NCI-H82 treated with DMSO at 0.1 percent for 48 hours (cell line): ENCODE measurements at regions not wholly inside any gene's neighbourhood (a gene's known extent, or its start where the extent isn't known, plus 50 kb on each side); places are given as distances from the start of the nearest gene placed in this dataset.
"Not testable (repeated sequence)": the region's sequence is repeated elsewhere in the genome, so short reads cannot be mapped to it uniquely, and the experiment has no call there.

Experiments
- DNase-seq: peaks from one replicate; lab custom pipeline; 2025; ENCODE audit not compliant: unreplicated experiment; lab: John Stamatoyannopoulos, UW

GRCh38 chr14:105691321-105692109, 165.1 kb downstream of the TMEM121 start:
- DNase-seq = not testable (repeated sequence)

- not testable (repeated sequence) for DNase-seq
Measured at GRCh38 chr14:105692110-105692685, 165.8 kb downstream of the TMEM121 start.

DNA sequence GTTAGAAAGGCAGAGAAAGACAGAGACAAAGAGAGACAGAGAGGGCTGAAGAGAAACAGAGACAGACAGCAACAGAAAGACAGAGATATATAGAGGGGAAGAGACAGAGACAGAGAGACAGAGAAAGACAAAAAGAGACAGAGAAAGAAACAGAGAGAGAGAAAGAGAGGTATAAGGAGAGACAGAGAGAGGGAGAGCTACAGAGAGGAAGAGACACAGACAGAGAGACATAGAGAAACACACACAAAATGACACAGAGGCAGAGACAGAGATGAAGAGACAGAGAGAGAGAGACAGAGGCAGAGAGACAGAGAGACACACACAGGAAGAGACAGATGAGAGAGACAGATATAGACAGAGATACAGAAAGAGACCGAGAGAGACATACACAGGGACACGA, 168.6 kb downstream of the TMEM121 start:
- DNase-seq = no peak

DNA sequence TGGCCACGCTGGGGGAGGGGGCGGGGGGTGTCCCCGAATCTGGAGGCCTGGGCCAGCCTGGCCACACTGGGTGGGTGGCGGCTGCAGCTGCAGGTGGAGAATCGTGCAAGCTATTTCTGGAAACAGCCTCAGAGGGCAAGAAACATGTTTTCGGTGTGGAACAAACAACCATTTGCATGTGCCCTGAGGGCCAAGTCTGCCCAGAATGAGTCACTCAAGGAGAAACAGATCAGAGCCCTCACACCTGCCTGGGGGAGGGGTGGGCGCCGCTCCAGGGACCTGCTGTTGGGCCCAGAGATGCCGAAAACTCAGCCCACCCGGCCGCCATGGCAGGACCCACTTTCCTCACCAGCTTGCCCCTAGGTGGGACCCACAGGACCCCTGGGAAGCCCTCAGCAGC, 170.0 kb downstream of the TMEM121 start:
- not testable (repeated sequence) for DNase-seq

- DNase-seq = not testable (repeated sequence)
Measured at GRCh38 chr14:105697414-105697813, 171.0 kb downstream of the TMEM121 start.

DNA sequence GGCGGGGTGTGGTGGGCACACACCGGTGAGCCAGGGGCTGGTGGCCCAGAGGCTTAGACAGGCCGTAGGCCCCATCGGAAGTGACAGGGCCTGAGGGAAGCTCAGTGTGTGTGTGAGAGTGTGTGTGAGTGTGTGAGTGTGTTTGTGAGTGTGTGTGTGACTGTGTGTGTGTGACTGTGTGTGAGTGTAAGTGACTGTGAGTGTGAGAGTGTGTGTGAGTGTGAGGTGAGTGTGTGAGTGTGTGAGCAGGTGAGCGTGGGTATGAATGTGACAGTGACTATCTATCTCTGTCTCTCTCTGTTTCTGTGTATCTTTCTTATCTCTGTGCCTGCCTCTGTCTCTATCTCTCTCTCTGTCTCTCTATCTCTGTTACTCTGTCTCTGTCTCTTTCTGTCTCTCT, 171.6 kb downstream of the TMEM121 start:
- not testable (repeated sequence) for DNase-seq

- DNase-seq = not testable (repeated sequence)
Measured at GRCh38 chr14:105698940-105699556, 172.7 kb downstream of the TMEM121 start.

DNA sequence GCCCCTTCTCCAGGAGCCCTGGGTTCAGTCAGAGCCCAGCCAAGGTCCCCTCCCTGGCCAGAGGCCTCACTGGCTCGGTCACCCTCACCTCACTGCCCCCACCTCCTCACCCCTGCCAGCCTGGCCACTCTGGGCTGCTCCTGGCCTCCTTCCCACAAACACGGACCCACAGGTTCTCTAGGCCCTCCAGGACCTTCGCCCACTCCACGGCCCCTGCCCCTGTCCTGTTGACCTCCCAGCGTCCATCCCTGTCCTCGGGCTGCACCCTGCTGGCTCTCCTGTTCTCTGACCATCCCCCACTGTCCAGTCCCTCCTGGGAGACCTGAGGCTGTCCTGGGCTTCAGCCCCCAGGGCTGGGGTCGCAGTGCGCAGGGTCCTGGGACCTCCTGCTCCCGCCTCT, 173.3 kb downstream of the TMEM121 start:
- DNase-seq = not testable (repeated sequence)

DNA sequence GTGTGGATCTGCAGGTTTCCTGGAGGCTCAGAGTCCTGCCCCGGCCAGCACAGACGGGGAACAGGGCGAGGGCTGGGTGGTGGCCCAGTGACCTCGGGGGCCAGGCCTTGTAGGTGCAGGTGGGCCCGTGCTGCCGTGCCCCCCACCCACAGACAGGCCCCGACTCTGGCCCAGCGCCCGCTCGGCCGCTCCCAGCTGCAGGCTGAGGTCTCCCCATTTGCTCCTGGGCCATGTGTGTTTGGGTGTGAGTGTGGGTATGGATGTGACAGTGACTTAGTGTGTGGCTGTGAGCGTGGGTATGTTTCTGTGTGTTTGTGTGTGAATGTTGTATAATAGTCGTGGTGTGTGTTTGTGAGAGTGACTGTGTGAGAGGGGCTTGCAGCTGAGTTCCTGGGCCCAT, 173.8 kb downstream of the TMEM121 start:
- DNase-seq = not testable (repeated sequence)

GRCh38 chr14:105700622-105701288, 174.4 kb downstream of the TMEM121 start:
- no peak for DNase-seq

DNA sequence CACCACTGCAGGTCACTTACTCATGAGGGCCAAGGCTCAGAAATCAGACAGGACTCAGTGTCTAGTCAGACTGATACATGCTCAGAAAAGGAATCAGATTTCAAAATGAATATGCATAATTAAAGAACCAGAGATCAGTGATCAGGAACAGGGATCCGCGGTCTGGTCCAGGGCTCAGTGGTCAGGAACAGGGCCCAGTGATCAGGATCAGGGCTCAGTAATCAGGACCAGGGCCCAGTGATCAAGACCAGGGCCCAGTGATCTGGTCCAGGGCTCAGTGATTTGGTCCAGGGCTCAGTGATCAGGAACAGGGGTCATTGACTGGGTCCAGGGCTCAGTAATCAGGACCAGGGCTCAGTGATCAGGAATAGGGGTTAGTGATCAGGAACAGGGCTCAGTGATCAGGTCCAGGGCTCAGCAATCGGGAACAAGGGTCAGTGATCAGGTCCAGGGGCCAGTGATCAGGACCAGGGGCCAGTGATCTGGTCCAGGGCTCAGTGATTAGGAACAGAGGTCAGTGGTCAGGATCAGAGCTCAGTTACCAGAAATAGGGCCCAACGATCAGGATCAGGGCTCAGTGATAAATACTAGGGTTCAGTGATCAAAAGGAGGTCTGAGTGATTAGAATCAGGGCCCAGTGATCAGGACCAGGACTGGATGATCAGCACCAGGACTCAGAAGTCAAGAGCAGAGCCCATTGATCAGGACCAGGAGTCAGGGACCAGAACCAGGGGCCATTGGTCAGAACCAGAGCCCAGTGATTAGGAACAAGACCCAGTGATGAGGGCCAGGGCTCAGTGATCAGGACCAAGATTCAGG, 175.3 kb downstream of the TMEM121 start:
- no peak for DNase-seq

GRCh38 chr14:105702275-105702817, 176.0 kb downstream of the TMEM121 start:
- no peak for DNase-seq

DNA sequence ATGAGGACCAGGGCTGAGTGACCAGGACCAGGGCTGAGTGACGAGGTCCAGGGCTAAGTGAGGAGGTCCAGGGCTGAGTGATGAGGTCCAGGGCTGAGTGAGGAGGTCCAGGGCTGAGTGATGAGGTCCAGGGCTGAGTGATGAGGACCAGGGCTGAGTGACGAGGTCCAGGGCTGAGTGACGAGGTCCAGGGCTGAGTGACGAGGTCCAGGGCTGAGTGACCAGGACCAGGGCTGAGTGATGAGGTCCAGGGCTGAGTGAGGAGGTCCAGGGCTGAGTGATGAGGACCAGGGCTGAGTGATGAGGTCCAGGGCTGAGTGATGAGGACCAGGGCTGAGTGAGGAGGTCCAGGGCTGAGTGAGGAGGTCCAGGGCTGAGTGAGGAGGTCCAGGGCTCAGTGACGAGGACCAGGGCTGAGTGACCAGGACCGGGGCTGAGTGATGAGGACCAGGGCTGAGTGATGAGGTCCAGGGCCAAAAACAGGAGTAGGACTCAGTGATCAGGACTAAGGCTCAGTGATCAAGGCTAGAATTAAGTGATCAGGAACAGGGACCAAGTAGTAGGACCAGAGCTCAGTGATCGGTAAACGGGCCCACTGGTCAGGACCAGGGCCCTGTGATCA, 176.8 kb downstream of the TMEM121 start:
- DNase-seq = not testable (repeated sequence)

GRCh38 chr14:105704091-105704490, 177.7 kb downstream of the TMEM121 start:
- not testable (repeated sequence) for DNase-seq

DNA sequence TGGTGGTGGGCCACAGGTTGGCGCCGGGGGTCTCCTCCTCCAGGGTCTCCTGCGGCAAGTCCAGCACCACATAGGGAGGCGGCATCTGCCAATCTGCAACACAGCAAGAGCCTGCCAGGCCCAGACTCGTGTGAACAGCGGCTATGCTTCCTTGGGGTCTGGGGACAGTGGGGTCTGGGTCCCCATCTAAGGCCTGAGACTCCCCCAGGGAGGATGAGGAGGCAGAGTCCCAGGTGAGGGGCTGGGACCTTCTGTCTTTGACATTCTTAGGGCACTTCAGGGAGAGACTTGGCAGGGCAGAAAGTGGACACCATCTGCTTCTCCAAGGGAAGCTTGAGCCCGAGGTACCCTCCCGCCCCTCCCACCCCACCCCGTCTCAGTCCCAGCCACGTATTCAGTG, 178.1 kb downstream of the TMEM121 start:
- not testable (repeated sequence) for DNase-seq

DNA sequence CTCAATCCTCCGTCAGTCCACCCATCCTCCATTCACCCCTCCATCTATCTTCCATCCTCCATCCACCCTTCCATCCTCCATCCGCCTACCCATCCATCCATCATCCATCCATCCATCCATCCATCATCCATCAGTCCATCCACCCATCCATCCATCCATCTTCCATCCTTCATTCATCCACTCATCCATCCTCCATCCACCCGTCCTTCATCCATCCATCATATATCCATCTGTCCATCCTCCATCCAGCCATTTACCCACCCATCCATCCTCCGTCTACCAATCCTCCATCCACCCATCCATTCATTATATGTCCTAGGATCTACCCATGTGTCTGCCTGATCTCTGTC, 179.1 kb downstream of the TMEM121 start:
- DNase-seq = not testable (repeated sequence)

DNA sequence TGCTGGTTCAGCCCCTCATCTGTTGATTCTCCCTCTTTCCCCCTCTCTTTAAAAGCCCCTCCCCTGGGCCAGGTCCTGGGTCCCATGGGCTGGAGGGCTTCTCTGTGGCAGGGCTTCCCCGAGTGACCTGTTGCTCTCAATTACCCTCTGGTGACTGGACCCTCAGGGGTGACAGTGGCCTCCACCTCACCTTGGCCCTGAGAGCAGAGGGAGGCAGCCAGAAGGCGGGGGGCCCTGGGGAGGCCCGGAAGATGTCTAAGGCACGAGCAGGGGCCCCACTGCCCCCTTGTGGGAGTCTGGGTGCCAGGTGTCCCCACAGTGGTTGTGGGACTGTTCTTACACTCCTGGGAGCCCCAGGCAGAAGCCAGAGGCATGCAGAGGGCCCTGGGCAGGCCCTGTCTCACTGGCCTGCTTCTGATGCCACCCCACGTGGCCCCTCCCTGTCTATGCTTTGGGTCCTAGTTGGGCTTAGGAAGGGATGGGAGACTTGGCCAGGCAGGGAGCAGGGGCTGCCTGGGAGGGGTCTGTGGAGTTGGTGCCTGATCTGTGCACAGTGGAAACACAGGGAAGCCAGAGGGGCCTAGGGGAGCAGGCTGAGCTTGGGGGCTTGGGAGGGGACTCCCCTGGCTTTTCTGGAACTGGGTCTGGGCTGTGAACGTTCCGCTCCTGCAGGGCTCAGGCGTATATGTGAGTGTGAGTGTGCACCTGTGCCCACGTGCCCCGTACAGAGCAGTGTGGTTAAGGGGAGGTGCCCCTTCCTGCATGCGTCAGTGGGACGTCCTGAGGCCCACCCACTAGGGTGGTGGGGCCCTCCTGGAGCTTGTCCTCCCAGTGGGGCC, 179.7 kb downstream of the TMEM121 start:
- DNase-seq = not testable (repeated sequence)

DNA sequence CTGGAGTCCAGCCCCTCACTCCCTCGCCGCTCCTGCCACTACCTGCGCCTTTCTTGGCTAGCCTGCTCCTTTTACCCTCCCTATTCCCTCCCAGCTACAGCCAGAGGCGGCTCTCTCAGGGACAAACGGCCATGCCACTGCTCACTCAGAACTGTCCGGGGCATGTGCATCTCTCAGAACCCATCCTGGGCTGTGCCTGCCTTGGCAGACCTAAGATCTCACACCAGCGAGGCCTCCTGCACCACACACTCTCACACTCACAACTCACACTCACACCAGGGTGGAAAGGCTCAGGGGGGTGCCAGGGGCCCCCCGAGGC, 180.3 kb downstream of the TMEM121 start:
- DNase-seq = not testable (repeated sequence)

- DNase-seq = not testable (repeated sequence)
Measured at GRCh38 chr14:105707099-105707498, 180.7 kb downstream of the TMEM121 start.
